ENCODE measurements at regions not wholly inside any gene's neighbourhood (a gene's known extent, or its start where the extent isn't known, plus 50 kb on each side); places are given as distances from the start of the nearest gene placed in this dataset.
"Not testable (repeated sequence)": the region's sequence is repeated elsewhere in the genome, so short reads cannot be mapped to it uniquely, and the experiment has no call there.

GRCh38 chr2:160794926-160795325, 301.3 kb upstream of the RBMS1 start:
- no peak for DNase-seq (ENCODE audit: low read depth)

GRCh38 chr2:160803881-160804280, 310.3 kb upstream of the RBMS1 start:
- DNase-seq (ENCODE audit: low read depth): no peak

GRCh38 chr2:160810406-160810805, 316.8 kb upstream of the RBMS1 start:
- no peak for DNase-seq (ENCODE audit: low read depth)

GRCh38 chr2:160812830-160813505, 319.4 kb upstream of the RBMS1 start:
- DNase-seq (ENCODE audit: low read depth): no peak

GRCh38 chr2:160813506-160813858, 319.9 kb upstream of the RBMS1 start:
- DNase-seq (ENCODE audit: low read depth): no peak

GRCh38 chr2:160816916-160817499, 323.4 kb upstream of the RBMS1 start:
- no peak for DNase-seq (ENCODE audit: low read depth)

GRCh38 chr2:160820691-160821090, 327.1 kb upstream of the RBMS1 start:
- DNase-seq (ENCODE audit: low read depth): no peak

GRCh38 chr2:160822006-160822405, 328.4 kb upstream of the RBMS1 start:
- DNase-seq (ENCODE audit: low read depth): no peak

- DNase-seq (ENCODE audit: low read depth): no peak
These were observed 331.8 kb upstream of the RBMS1 start for GRCh38 chr2:160825433-160825832.

- DNase-seq (ENCODE audit: low read depth): no peak
These were observed 332.9 kb upstream of the RBMS1 start for GRCh38 chr2:160826496-160826895.

GRCh38 chr2:160828076-160828475, 332.2 kb upstream of the TANK start:
- DNase-seq (ENCODE audit: low read depth): no peak

GRCh38 chr2:160832381-160832780, 327.8 kb upstream of the TANK start:
- DNase-seq (ENCODE audit: low read depth): not testable (repeated sequence)

- DNase-seq (ENCODE audit: low read depth): no peak
These were observed 325.1 kb upstream of the TANK start for GRCh38 chr2:160835166-160835565.

GRCh38 chr2:160836755-160837154, 323.5 kb upstream of the TANK start:
- DNase-seq (ENCODE audit: low read depth): peak; percentile 87

- DNase-seq (ENCODE audit: low read depth): peak; percentile 12
These were observed 322.8 kb upstream of the TANK start for GRCh38 chr2:160837416-160837815.

GRCh38 chr2:160838147-160838546, 322.1 kb upstream of the TANK start:
- DNase-seq (ENCODE audit: low read depth): no peak

GRCh38 chr2:160838691-160839090, 321.5 kb upstream of the TANK start:
- DNase-seq (ENCODE audit: low read depth): no peak

- DNase-seq (ENCODE audit: low read depth): no peak
These were observed 317.9 kb upstream of the TANK start for GRCh38 chr2:160842286-160842685.

- no peak for DNase-seq (ENCODE audit: low read depth)
These were observed 301.1 kb upstream of the TANK start for GRCh38 chr2:160859096-160859495.

GRCh38 chr2:160862226-160862625, 298.0 kb upstream of the TANK start:
- DNase-seq (ENCODE audit: low read depth): no peak

- DNase-seq (ENCODE audit: low read depth): peak; percentile 7
These were observed 291.3 kb upstream of the TANK start for GRCh38 chr2:160868891-160869290.

GRCh38 chr2:160869411-160869810, 290.8 kb upstream of the TANK start:
- peak; percentile 73 for DNase-seq (ENCODE audit: low read depth)

GRCh38 chr2:160870729-160871465, 289.3 kb upstream of the TANK start:
- no peak for DNase-seq (ENCODE audit: low read depth)
